ENCODE measurements at regions not wholly inside any gene's neighbourhood (a gene's known extent, or its start where the extent isn't known, plus 50 kb on each side); places are given as distances from the start of the nearest gene placed in this dataset.
"Not testable (repeated sequence)": the region's sequence is repeated elsewhere in the genome, so short reads cannot be mapped to it uniquely, and the experiment has no call there.

GRCh38 chr12:107826276-107826675, 51.8 kb downstream of the ASCL4 start:
- DNase-seq, result no peak

- DNase-seq, result no peak
Measured at GRCh38 chr12:107829271-107829670, 54.8 kb downstream of the ASCL4 start.

GRCh38 chr12:107832441-107832840, 57.9 kb downstream of the ASCL4 start:
- DNase-seq, result no peak

GRCh38 chr12:107840186-107840585, 65.7 kb downstream of the ASCL4 start:
- no peak for DNase-seq

- no peak for DNase-seq
Measured at GRCh38 chr12:107843351-107844311, 69.1 kb downstream of the ASCL4 start.

- DNase-seq, result no peak
Measured at GRCh38 chr12:107844312-107844921, 69.9 kb downstream of the ASCL4 start.

- no peak for DNase-seq
Measured at GRCh38 chr12:107845226-107845979, 70.9 kb downstream of the ASCL4 start.

GRCh38 chr12:107845980-107846659, 71.6 kb downstream of the ASCL4 start:
- DNase-seq, result no peak

- DNase-seq, result no peak
Measured at GRCh38 chr12:107847430-107847829, 72.9 kb downstream of the ASCL4 start.

GRCh38 chr12:107847830-107848229, 73.3 kb downstream of the ASCL4 start:
- DNase-seq, result no peak

- DNase-seq, result no peak
Measured at GRCh38 chr12:107853479-107853878, 79.0 kb downstream of the ASCL4 start.

- DNase-seq, result no peak
Measured at GRCh38 chr12:107855471-107855870, 81.0 kb downstream of the ASCL4 start.

GRCh38 chr12:107856096-107856495, 81.6 kb downstream of the ASCL4 start:
- DNase-seq, result no peak

- no peak for DNase-seq
Measured at GRCh38 chr12:107857191-107857590, 82.7 kb downstream of the ASCL4 start.

GRCh38 chr12:107859367-107859766, 84.9 kb downstream of the ASCL4 start:
- no peak for DNase-seq

- no peak for DNase-seq
Measured at GRCh38 chr12:107864235-107864634, 89.7 kb downstream of the ASCL4 start.

- not testable (repeated sequence) for DNase-seq
Measured at GRCh38 chr12:107864727-107865126, 90.2 kb downstream of the ASCL4 start.

- DNase-seq, result no peak
Measured at GRCh38 chr12:107873223-107873622, 98.7 kb downstream of the ASCL4 start.

GRCh38 chr12:107875786-107876185, 101.3 kb downstream of the ASCL4 start:
- DNase-seq, result no peak

GRCh38 chr12:107884769-107885694, 110.5 kb downstream of the ASCL4 start:
- peak; percentile 45 for DNase-seq

GRCh38 chr12:107888789-107889188, 114.3 kb downstream of the ASCL4 start:
- no peak for DNase-seq

- no peak for DNase-seq
Measured at GRCh38 chr12:107891967-107892366, 117.5 kb downstream of the ASCL4 start.
